Activated CD4-positive, alpha-beta T cell treated with anti-CD3 and anti-CD28 coated beads, Interleukin-2, amount 50 U/mL, for 1 hour (primary cell): ENCODE measurements at regions not wholly inside any gene's neighbourhood (a gene's known extent, or its start where the extent isn't known, plus 50 kb on each side); places are given as distances from the start of the nearest gene placed in this dataset.
"Not testable (repeated sequence)": the region's sequence is repeated elsewhere in the genome, so short reads cannot be mapped to it uniquely, and the experiment has no call there.

Experiments used
- DNase-seq: peaks from one replicate; pipeline ENCODE4 v3.0.0-alpha.2; 2020

GRCh38 chr2:33906129-33906528 lies 307.0 kb upstream of the FAM98A start:
- not testable (repeated sequence) for DNase-seq

- no peak for DNase-seq
These were observed 305.7 kb upstream of the FAM98A start for GRCh38 chr2:33904801-33905200.

- DNase-seq: no peak
These were observed 304.6 kb upstream of the FAM98A start for GRCh38 chr2:33903701-33904100.

GRCh38 chr2:33903215-33903614 lies 304.1 kb upstream of the FAM98A start:
- no peak for DNase-seq

- no peak for DNase-seq
These were observed 301.5 kb upstream of the FAM98A start for GRCh38 chr2:33900610-33901009.

GRCh38 chr2:33897741-33898140 lies 298.6 kb upstream of the FAM98A start:
- DNase-seq: no peak

- DNase-seq: no peak
These were observed 294.7 kb upstream of the FAM98A start for GRCh38 chr2:33893824-33894223.

GRCh38 chr2:33891616-33892015 lies 292.5 kb upstream of the FAM98A start:
- DNase-seq: no peak

GRCh38 chr2:33890686-33891085 lies 291.6 kb upstream of the FAM98A start:
- no peak for DNase-seq

- no peak for DNase-seq
These were observed 278.4 kb upstream of the FAM98A start for GRCh38 chr2:33877348-33878016.

- DNase-seq: no peak
These were observed 274.0 kb upstream of the FAM98A start for GRCh38 chr2:33873076-33873605.

- no peak for DNase-seq
These were observed 260.8 kb upstream of the FAM98A start for GRCh38 chr2:33859811-33860461.

- no peak for DNase-seq
These were observed 260.1 kb upstream of the FAM98A start for GRCh38 chr2:33859176-33859575.

- no peak for DNase-seq
These were observed 249.4 kb upstream of the FAM98A start for GRCh38 chr2:33848486-33848885.

GRCh38 chr2:33839791-33840190 lies 240.7 kb upstream of the FAM98A start:
- no peak for DNase-seq

- DNase-seq: no peak
These were observed 237.5 kb upstream of the FAM98A start for GRCh38 chr2:33836628-33837027.

- DNase-seq: no peak
These were observed 236.8 kb upstream of the FAM98A start for GRCh38 chr2:33835911-33836310.

GRCh38 chr2:33822964-33823363 lies 223.9 kb upstream of the FAM98A start:
- DNase-seq: no peak

- no peak for DNase-seq
These were observed 213.6 kb upstream of the FAM98A start for GRCh38 chr2:33812707-33813106.

GRCh38 chr2:33810046-33810835 lies 211.1 kb upstream of the FAM98A start:
- DNase-seq: no peak

GRCh38 chr2:33806041-33806440 lies 206.9 kb upstream of the FAM98A start:
- no peak for DNase-seq

GRCh38 chr2:33804155-33804554 lies 205.1 kb upstream of the FAM98A start:
- no peak for DNase-seq

GRCh38 chr2:33796511-33796910 lies 197.4 kb upstream of the FAM98A start:
- no peak for DNase-seq

GRCh38 chr2:33791625-33792024 lies 192.5 kb upstream of the FAM98A start:
- DNase-seq: no peak
